IMR-90 (cell line): ENCODE measurements at regions not wholly inside any gene's neighbourhood (a gene's known extent, or its start where the extent isn't known, plus 50 kb on each side); places are given as distances from the start of the nearest gene placed in this dataset.

ENCODE experiments used
- ATAC-seq: fragments of 200-7000 bp; cut with Tn5 transposase; 2 replicates; pipeline ENCODE4 v1.9.1; 2020; ENCODE audit warnings: low read depth, mild to moderate bottlenecking, moderate library complexity
- BruUV-seq: library from RNA; stranded (reverse); fragments of 400-500 nt; replicated peaks from 2 replicates; lab custom pipeline; 2021; lab: Mats Ljungman, UMichigan
- CTCF ChIA-PET: fragments of 300-600 bp; formaldehyde crosslinking; extraction: SDS; loops from one replicate; lab custom pipeline; 2021; ENCODE audit warnings: antibody characterized with exemption; lab: Yijun Ruan, JAX
- POLR2A ChIA-PET: fragments of 300-600 bp; sonication (Branson Sonifier 250); formaldehyde crosslinking; loops from one replicate; lab custom pipeline; 2022; ENCODE audit warnings: antibody characterized with exemption; ENCODE audit not compliant: unreplicated experiment; lab: Charles Lee
- DNase-seq: peaks from one replicate; pipeline ENCODE4 v3.0.0; 2013
- H2AFZ ChIP-seq: replicated peaks from 2 replicates; pipeline ENCODE3; 2013; ENCODE audit warnings: low read length, mild to moderate bottlenecking; ENCODE audit not compliant: poor library complexity
- H2AK5ac ChIP-seq: 2 replicates; pipeline ENCODE4 v1.6.1; 2013; ENCODE audit warnings: low read depth, low read length, inconsistent platforms
- H2AK9ac ChIP-seq: replicated peaks from 2 replicates; pipeline ENCODE3; 2013; ENCODE audit warnings: mild to moderate bottlenecking, low read depth, low read length, moderate library complexity; ENCODE audit not compliant: poor library complexity
- H2BK120ac ChIP-seq: 2 replicates; pipeline ENCODE4 v1.6.1; 2013; ENCODE audit warnings: low read depth, low read length, inconsistent platforms
- H2BK15ac ChIP-seq: 3 replicates; pipeline ENCODE4 v1.6.1; 2013; ENCODE audit warnings: low read depth, low read length, inconsistent platforms
- H2BK20ac ChIP-seq: 2 replicates; pipeline ENCODE4 v1.6.1; 2013; ENCODE audit warnings: low read depth, mild to moderate bottlenecking, inconsistent platforms, low read length, moderate library complexity
- H2BK5ac ChIP-seq: 2 replicates; pipeline ENCODE4 v1.6.1; 2013; ENCODE audit warnings: mild to moderate bottlenecking, low read depth, low read length, inconsistent platforms; ENCODE audit not compliant: poor library complexity, severe bottlenecking
- H3K14ac ChIP-seq: replicated peaks from 2 replicates; pipeline ENCODE4 v1.6.1; 2013; ENCODE audit warnings: low read depth, low read length, inconsistent platforms
- H3K18ac ChIP-seq: 2 replicates; pipeline ENCODE4 v1.6.1; 2013; ENCODE audit warnings: low read depth, low read length, control low read depth
- H3K23ac ChIP-seq: 2 replicates; pipeline ENCODE4 v1.6.1; 2013; ENCODE audit warnings: low read depth, low read length, inconsistent platforms
- H3K27ac ChIP-seq: 2 replicates; pipeline ENCODE4 v1.5.1; 2013; ENCODE audit warnings: mild to moderate bottlenecking, control low read depth, low read length; ENCODE audit not compliant: insufficient read depth
- H3K27me3 ChIP-seq: 2 replicates; pipeline ENCODE4 v1.6.1; 2013; ENCODE audit warnings: low read length; ENCODE audit not compliant: control insufficient read depth, insufficient read depth
- H3K36me3 ChIP-seq: 2 replicates; pipeline ENCODE4 v1.6.1; 2013; ENCODE audit warnings: low read length, mixed read lengths; ENCODE audit not compliant: control insufficient read depth, insufficient read depth
- H3K4ac ChIP-seq: 2 replicates; pipeline ENCODE4 v1.6.1; 2013; ENCODE audit warnings: low read depth, low read length, inconsistent platforms
- H3K4me1 ChIP-seq: 2 replicates; pipeline ENCODE4 v1.6.1; 2013; ENCODE audit warnings: low read length, mixed read lengths; ENCODE audit not compliant: control insufficient read depth, insufficient read depth
- H3K4me2 ChIP-seq: 2 replicates; pipeline ENCODE4 v1.6.1; 2013; ENCODE audit warnings: low read depth, mild to moderate bottlenecking, control low read depth, low read length, moderate library complexity
- H3K4me3 ChIP-seq: 2 replicates; pipeline ENCODE4 v1.5.1; 2013; ENCODE audit warnings: low read depth, mild to moderate bottlenecking, control low read depth, low read length, moderate library complexity; ENCODE audit not compliant: insufficient read depth
- H3K56ac ChIP-seq: 2 replicates; pipeline ENCODE4 v1.6.1; 2013; ENCODE audit warnings: low read length, inconsistent platforms; ENCODE audit not compliant: insufficient read depth; ENCODE audit errors: extremely low read depth
- H3K79me1 ChIP-seq, 2 experiments: 2 replicates each; pipeline ENCODE4 v1.6.1; 2013; ENCODE audit warnings: low read length in 2 of 2, inconsistent platforms in 1 of 2, low read depth in 1 of 2
- H3K9ac ChIP-seq: 2 replicates; pipeline ENCODE4 v1.6.1; 2013; ENCODE audit warnings: low read depth, low read length, control low read depth
- H3K9me1 ChIP-seq: 2 replicates; pipeline ENCODE4 v1.6.1; 2013; ENCODE audit warnings: low read length, inconsistent platforms; ENCODE audit not compliant: insufficient read depth
- H3K9me3 ChIP-seq: 2 replicates; pipeline ENCODE4 v1.6.1; 2013; ENCODE audit warnings: low read length; ENCODE audit not compliant: control insufficient read depth, insufficient read depth
- H4K20me1 ChIP-seq: 2 replicates; pipeline ENCODE4 v1.6.1; 2013; ENCODE audit warnings: low read length, inconsistent platforms; ENCODE audit not compliant: insufficient read depth
- H4K5ac ChIP-seq: 2 replicates; pipeline ENCODE4 v1.6.1; 2013; ENCODE audit warnings: mild to moderate bottlenecking, low read depth, low read length, control low read depth
- H4K8ac ChIP-seq, 2 experiments: 2 replicates each; pipeline ENCODE4 v1.6.1; 2013; ENCODE audit warnings: low read depth in 2 of 2, low read length in 2 of 2, control low read depth in 1 of 2, inconsistent platforms in 1 of 2
- H4K91ac ChIP-seq: 2 replicates; pipeline ENCODE4 v1.6.1; 2013; ENCODE audit warnings: low read depth, low read length, inconsistent platforms; ENCODE audit not compliant: insufficient read depth
- BHLHE40 ChIP-seq: fragments of 150-350 bp; IDR thresholded peaks from 2 replicates; pipeline ENCODE4 v1.6.1; 2016; ENCODE audit warnings: mild to moderate bottlenecking, low read depth, low read length
- CEBPB ChIP-seq: IDR thresholded peaks from 2 replicates; pipeline ENCODE4 v1.6.1; 2012; ENCODE audit warnings: low read depth, low read length, improper control_type of control experiment
- CHD1 ChIP-seq: IDR thresholded peaks from 2 replicates; pipeline ENCODE4 v1.6.1; 2012; ENCODE audit warnings: low read depth, low read length, improper control_type of control experiment
- FOS ChIP-seq: fragments of 150-350 bp; IDR thresholded peaks from 2 replicates; pipeline ENCODE4 v1.6.1; 2016; ENCODE audit warnings: low read depth, low read length
- MAFK ChIP-seq: IDR thresholded peaks from 2 replicates; pipeline ENCODE4 v1.6.1; 2012; ENCODE audit warnings: low read depth, low read length, improper control_type of control experiment
- MAZ ChIP-seq: IDR thresholded peaks from 2 replicates; pipeline ENCODE4 v1.6.1; 2012; ENCODE audit warnings: low read depth, mild to moderate bottlenecking, low read length, improper control_type of control experiment, moderate library complexity, borderline replicate concordance
- MXI1 ChIP-seq: IDR thresholded peaks from 2 replicates; pipeline ENCODE4 v1.6.1; 2012; ENCODE audit warnings: low read depth, mild to moderate bottlenecking, low read length, moderate library complexity, borderline replicate concordance
- NFE2L2 ChIP-seq: fragments of 150-350 bp; IDR thresholded peaks from 2 replicates; pipeline ENCODE4 v1.6.1; 2016; ENCODE audit warnings: low read depth, mild to moderate bottlenecking, low read length
- POLR2A ChIP-seq: IDR thresholded peaks from 2 replicates; pipeline ENCODE4 v1.6.1; 2012; ENCODE audit warnings: mild to moderate bottlenecking, low read depth, low read length
- RAD21 ChIP-seq: IDR thresholded peaks from 2 replicates; pipeline ENCODE4 v1.6.1; 2012; ENCODE audit warnings: low read length, improper control_type of control experiment
- RCOR1 ChIP-seq: IDR thresholded peaks from 2 replicates; pipeline ENCODE4 v1.6.1; 2012; ENCODE audit warnings: mild to moderate bottlenecking, low read length, improper control_type of control experiment; ENCODE audit not compliant: insufficient replicate concordance
- RFX5 ChIP-seq: IDR thresholded peaks from 2 replicates; pipeline ENCODE4 v1.8.0; 2012; ENCODE audit warnings: low read depth, mild to moderate bottlenecking, low read length, moderate library complexity
- SMC3 ChIP-seq: fragments of 150-350 bp; IDR thresholded peaks from 2 replicates; pipeline ENCODE4 v1.6.1; 2016; ENCODE audit warnings: low read depth, mild to moderate bottlenecking, antibody characterized with exemption, low read length, moderate library complexity
- WGBS, 2 experiments: methylation state at CpG; one replicate each; pipeline versions ENCODE4 v1.1.5 to v1.1.7; 2013; ENCODE audit warnings: missing lambda C conversion rate in 2 of 2; ENCODE audit not compliant: insufficient read length in 1 of 2; ENCODE audit errors: extremely low coverage in 2 of 2; 5-methylcytosine and 5-hydroxymethylcytosine counted together
- dilution Hi-C: fragments of 300-500 bp; cut with HindIII; formaldehyde crosslinking; loops from one replicate; pipeline ENCODE4 v1.14.3; 2018; ENCODE audit warnings: low sequenced_read_pairs; ENCODE audit not compliant: unreplicated experiment
- in situ Hi-C: fragments of 300-500 bp; cut with MboI; formaldehyde crosslinking; loops from 3 replicates; pipeline ENCODE4 v1.14.3; 2019; ENCODE audit warnings: low sequenced_read_pairs, inconsistent platforms, mixed read lengths
- intact Hi-C: fragments of 100-400 bp; cut with micrococcal nuclease; formaldehyde crosslinking; loops from 2 replicates; pipeline ENCODE4 v1.10.0; 2022
- TF ChIP-seq, protein P1 (sequence below): fragments of 150-350 bp; IDR thresholded peaks from 2 replicates; pipeline ENCODE4 v1.6.1; 2017; ENCODE audit warnings: mild to moderate bottlenecking, antibody characterized with exemption, low read length, low read depth
- TF ChIP-seq, protein P2 (sequence below): fragments of 150-350 bp; IDR thresholded peaks from 2 replicates; pipeline ENCODE4 v1.6.1; 2016; ENCODE audit warnings: low read depth, mild to moderate bottlenecking, low read length, moderate library complexity, borderline replicate concordance
- TF ChIP-seq, protein P3 (sequence below): conservative IDR thresholded peaks from 2 replicates; pipeline ENCODE4 v1.5.1; 2012; ENCODE audit warnings: mild to moderate bottlenecking, low read depth, low read length, improper control_type of control experiment

DNA sequence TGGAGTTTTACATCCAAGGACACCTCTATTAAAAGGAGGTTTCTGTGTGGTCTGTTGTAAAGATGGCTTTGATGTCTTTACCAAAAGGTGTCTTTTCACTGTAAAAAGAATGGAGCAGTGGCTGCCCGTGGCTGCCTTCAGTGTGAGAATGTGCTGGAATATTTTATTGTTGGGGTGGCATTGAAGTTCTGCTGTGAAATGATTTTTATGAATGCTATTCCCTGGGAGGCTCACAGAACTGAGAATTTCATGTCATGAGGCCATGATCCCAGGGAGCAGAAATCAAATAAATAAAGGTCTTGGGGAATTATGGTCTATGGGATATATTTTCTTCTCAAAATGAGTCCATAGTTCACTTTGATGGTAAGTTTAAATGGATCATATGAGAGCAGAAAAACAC, 425.2 kb upstream of the ZNF608 start:
- POLR2A ChIA-PET = no interaction called here
- no CpG with 5 or more reads among the region's 1 CpG for WGBS, 2 experiments

More for the DNA sequence above, 425.2 kb upstream of the ZNF608 start:
- Histone ChIP-seq H3K56ac (no peak overlapping the region), H2BK20ac (no peak overlapping the region), H4K20me1 (no peaks in the 10 kb centered on the region), H3K9ac (no peak overlapping the region), H2AK5ac (no peak overlapping the region), H3K27ac (no peak overlapping the region), H2BK5ac (no peak overlapping the region), H3K79me1 (no peaks in the 10 kb centered on the region), H4K8ac (no peak overlapping the region), H4K5ac (no peak overlapping the region), H3K4me1 (no peaks in the 10 kb centered on the region), H3K23ac (no peak overlapping the region), H3K9me1 (no peaks in the 10 kb centered on the region), H3K14ac (no peak overlapping the region), H3K18ac (no peak overlapping the region), H2BK120ac (no peak overlapping the region), H2AK9ac (no peak overlapping the region), H3K4me3 (no peak overlapping the region), H3K4ac (no peak overlapping the region), H3K9me3 (peaks cover 2% of the 10 kb centered on the region; the same call in 1 of the 2 replicates), H4K91ac (no peak overlapping the region), H3K4me2 (no peak overlapping the region), H3K36me3 (no peaks in the 10 kb centered on the region), H3K27me3 (no peaks in the 10 kb centered on the region), H2AFZ (no peak overlapping the region), H2BK15ac (no peak overlapping the region)
- ATAC-seq (no peak), DNase-seq (no peak)
- dilution Hi-C loops = no loop called here
- CTCF ChIA-PET = interaction anchor here (0.7 kb wide), 2 partner anchors 27 to 176 kb away, joined by 3 read pairs; no protein-coding TSS in a partner anchor
- intact Hi-C loops = no loop called here
- no peak for TF ChIP-seq SMC3
- TF ChIP-seq RAD21 = no peak
- no peak for TF ChIP-seq MXI1
- TF ChIP-seq, protein P1, sequence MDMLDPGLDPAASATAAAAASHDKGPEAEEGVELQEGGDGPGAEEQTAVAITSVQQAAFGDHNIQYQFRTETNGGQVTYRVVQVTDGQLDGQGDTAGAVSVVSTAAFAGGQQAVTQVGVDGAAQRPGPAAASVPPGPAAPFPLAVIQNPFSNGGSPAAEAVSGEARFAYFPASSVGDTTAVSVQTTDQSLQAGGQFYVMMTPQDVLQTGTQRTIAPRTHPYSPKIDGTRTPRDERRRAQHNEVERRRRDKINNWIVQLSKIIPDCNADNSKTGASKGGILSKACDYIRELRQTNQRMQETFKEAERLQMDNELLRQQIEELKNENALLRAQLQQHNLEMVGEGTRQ = no peak
- no peak for TF ChIP-seq RCOR1
- no peak for TF ChIP-seq CEBPB
- TF ChIP-seq MAFK = no peak
- no peak for TF ChIP-seq BHLHE40
- TF ChIP-seq, protein P2, sequence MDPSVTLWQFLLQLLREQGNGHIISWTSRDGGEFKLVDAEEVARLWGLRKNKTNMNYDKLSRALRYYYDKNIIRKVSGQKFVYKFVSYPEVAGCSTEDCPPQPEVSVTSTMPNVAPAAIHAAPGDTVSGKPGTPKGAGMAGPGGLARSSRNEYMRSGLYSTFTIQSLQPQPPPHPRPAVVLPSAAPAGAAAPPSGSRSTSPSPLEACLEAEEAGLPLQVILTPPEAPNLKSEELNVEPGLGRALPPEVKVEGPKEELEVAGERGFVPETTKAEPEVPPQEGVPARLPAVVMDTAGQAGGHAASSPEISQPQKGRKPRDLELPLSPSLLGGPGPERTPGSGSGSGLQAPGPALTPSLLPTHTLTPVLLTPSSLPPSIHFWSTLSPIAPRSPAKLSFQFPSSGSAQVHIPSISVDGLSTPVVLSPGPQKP = no peak
- TF ChIP-seq RFX5 = no peak
- TF ChIP-seq NFE2L2 = no peak
- no peak for TF ChIP-seq CHD1
- TF ChIP-seq MAZ = no peak
- no peak for TF ChIP-seq POLR2A
- no peak for TF ChIP-seq FOS
- TF ChIP-seq, protein P3, sequence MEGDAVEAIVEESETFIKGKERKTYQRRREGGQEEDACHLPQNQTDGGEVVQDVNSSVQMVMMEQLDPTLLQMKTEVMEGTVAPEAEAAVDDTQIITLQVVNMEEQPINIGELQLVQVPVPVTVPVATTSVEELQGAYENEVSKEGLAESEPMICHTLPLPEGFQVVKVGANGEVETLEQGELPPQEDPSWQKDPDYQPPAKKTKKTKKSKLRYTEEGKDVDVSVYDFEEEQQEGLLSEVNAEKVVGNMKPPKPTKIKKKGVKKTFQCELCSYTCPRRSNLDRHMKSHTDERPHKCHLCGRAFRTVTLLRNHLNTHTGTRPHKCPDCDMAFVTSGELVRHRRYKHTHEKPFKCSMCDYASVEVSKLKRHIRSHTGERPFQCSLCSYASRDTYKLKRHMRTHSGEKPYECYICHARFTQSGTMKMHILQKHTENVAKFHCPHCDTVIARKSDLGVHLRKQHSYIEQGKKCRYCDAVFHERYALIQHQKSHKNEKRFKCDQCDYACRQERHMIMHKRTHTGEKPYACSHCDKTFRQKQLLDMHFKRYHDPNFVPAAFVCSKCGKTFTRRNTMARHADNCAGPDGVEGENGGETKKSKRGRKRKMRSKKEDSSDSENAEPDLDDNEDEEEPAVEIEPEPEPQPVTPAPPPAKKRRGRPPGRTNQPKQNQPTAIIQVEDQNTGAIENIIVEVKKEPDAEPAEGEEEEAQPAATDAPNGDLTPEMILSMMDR = no peak
- no TSS peak for BruUV-seq
- in situ Hi-C loops = no loop called here
